NB4 (cell line): ENCODE measurements at regions not wholly inside any gene's neighbourhood (a gene's known extent, or its start where the extent isn't known, plus 50 kb on each side); places are given as distances from the start of the nearest gene placed in this dataset.
"Not testable (repeated sequence)": the region's sequence is repeated elsewhere in the genome, so short reads cannot be mapped to it uniquely, and the experiment has no call there.

Experiments
- DNase-seq: peaks from one replicate; pipeline ENCODE4 v3.0.0; 2010; ENCODE audit warnings: low read depth
- H3K4me3 ChIP-seq: one replicate; pipeline ENCODE4 v1.5.1; 2011; ENCODE audit warnings: mild to moderate bottlenecking, low read depth, low read length, moderate library complexity
- MYC ChIP-seq: IDR thresholded peaks from 2 replicates; pipeline ENCODE4 v1.6.1; 2011; ENCODE audit warnings: low read depth, low read length
- POLR2A ChIP-seq: IDR thresholded peaks from 2 replicates; pipeline ENCODE4 v1.6.1; 2011; ENCODE audit warnings: mild to moderate bottlenecking; ENCODE audit not compliant: insufficient read length; ENCODE audit errors: extremely low read depth
- TF ChIP-seq, protein P1 (sequence below): IDR thresholded peaks from 2 replicates; pipeline ENCODE4 v1.6.1; 2011; ENCODE audit warnings: low read depth, low read length
- TF ChIP-seq, protein P2 (sequence below): IDR thresholded peaks from one replicate; pipeline ENCODE4 v1.5.1; 2012; ENCODE audit warnings: low read depth, low read length

DNA sequence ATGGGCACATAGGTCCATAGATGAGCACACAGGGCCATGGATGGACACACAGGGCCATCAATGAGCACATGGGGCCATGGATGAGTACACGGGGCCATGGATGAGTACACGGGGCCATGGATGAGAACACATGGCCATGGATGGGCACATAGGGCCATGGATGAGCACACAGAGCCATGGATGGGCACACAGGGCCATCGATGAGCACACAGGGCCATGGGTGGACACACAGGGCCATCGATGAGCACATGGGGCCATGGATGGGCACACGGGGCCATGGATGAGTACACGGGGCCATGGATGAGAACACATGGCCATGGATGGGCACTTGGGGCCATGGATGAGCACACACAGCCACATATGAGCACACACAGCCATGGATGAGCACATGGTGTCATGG is 192.6 kb upstream of the HDAC4 start:
- no peak for DNase-seq
- TF ChIP-seq MYC (no peak), POLR2A (no peak)
- TF ChIP-seq, protein P1, sequence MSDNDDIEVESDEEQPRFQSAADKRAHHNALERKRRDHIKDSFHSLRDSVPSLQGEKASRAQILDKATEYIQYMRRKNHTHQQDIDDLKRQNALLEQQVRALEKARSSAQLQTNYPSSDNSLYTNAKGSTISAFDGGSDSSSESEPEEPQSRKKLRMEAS = no peak
- TF ChIP-seq, protein P2, sequence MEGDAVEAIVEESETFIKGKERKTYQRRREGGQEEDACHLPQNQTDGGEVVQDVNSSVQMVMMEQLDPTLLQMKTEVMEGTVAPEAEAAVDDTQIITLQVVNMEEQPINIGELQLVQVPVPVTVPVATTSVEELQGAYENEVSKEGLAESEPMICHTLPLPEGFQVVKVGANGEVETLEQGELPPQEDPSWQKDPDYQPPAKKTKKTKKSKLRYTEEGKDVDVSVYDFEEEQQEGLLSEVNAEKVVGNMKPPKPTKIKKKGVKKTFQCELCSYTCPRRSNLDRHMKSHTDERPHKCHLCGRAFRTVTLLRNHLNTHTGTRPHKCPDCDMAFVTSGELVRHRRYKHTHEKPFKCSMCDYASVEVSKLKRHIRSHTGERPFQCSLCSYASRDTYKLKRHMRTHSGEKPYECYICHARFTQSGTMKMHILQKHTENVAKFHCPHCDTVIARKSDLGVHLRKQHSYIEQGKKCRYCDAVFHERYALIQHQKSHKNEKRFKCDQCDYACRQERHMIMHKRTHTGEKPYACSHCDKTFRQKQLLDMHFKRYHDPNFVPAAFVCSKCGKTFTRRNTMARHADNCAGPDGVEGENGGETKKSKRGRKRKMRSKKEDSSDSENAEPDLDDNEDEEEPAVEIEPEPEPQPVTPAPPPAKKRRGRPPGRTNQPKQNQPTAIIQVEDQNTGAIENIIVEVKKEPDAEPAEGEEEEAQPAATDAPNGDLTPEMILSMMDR = no peak
- no peak overlapping the region for H3K4me3 ChIP-seq

DNA sequence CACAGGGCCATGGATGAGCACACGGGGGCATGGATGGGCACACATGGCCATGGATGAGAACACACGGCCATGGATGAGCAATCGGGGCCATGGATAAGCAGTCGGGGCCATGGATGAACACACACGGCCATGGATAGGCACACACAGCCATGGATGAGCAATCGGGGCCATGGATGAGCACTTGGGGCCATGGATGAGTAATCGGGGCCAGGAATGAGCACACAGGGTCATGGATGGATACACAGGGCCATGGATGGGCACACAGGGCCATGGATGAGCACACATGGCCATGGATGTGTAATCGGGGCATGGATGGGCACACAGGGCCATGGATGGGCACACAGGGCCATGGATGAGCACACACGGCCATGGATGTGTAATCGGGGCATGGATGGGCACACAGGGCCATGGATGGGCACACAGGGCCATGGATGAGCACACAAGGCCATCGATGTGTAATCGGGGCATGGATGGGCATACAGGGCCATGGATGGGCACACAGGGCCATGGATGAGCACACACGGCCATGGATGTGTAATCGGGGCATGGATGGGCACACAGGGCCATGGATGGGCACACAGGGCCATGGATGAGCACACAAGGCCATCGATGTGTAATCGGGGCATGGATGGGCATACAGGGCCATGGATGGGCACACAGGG is 191.9 kb upstream of the HDAC4 start:
- DNase-seq, H3K4me3 ChIP-seq: not testable (repeated sequence)

DNA sequence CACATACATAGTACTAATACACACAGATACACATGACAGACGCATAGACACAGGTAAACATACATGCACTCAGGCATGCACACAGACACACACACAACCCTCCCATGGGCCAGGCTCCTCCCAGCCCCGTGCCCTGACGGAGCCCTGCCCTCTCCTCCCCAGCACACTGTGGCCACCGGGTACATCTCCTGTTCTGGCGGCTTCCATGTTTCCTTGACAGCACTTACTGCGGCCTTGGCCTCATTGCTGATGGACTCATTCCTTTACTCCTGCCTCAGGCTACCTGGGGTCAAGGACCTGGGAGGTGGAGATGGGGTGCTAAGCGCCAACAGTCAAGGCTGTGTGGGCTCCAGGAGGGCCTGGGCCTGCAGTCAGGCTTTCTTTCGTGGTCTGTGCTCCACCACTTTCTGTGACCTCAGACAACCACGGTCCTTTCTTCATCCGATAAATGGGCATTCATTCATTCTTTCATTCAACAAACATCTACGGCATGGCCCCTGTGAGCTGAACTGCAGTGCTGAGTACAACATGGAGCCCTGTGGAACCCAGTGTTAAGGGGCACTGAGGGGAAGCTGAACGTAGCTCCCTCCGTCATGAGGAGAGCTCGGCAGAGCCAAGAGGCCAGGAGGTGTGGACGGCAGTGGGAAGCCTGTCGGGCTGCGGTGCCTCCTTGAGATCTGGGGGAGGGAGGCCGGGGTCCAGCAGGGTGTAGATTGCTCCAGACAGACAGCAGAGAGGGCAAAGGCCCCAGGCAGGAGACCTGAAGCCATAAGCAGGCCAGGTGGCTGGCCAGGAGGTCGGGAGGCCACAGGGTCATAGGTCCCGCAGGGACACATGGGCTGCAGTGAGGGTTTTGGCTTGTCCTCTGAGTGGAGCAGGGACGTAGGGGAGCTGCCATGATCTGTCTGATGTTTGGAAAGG is 190.4 kb upstream of the HDAC4 start:
- DNase-seq = no peak
- H3K4me3 ChIP-seq = no peak overlapping the region
- no peak for TF ChIP-seq POLR2A
- no peak for TF ChIP-seq MYC
- TF ChIP-seq, protein P2 = no peak
- TF ChIP-seq, protein P1 = no peak

DNA sequence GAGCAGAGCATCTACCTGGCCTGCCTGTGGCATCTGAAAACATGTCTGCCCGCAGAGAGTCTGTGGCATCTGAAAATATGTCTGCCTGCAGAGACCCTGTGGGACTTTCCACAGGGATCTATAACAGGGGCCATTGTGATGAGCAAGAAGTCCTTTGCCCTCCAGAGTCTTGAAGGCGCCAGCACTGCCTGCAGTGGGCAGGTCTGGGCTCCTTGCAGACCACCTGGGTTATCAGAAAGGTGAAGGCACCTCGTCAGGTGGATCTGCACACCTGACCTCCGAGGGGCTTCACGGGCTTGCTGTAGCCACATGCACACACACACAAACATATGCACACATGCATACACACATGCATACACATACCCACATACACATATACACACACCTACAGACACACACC is 189.5 kb upstream of the HDAC4 start:
- no peak overlapping the region for H3K4me3 ChIP-seq

DNA sequence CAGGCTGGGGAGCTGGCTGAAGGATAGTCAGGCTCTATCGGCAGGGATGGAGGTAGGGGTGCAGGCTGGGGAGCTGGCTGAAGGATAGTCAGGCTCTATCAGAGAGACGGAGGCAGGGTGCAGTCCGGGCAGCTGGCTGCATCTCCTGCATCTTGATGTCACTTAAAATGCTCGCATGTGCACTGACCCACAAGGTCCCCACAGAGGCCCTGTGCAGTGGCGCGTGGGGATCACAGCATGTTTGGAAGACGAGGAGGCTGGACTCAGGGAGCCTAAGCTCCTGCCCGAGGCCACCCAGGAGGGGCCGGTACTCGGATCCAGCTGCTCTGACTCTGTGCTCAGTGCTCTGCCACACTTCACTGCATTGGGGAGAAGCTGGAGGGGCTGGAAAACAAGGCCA is 189.0 kb upstream of the HDAC4 start:
- no peak overlapping the region for H3K4me3 ChIP-seq

More for the DNA sequence above, 189.5 kb upstream of the HDAC4 start:
- TF ChIP-seq MYC (no peak), POLR2A (no peak)
- TF ChIP-seq, protein P1 = no peak
- TF ChIP-seq, protein P2 = no peak
- DNase-seq = no peak

More for the DNA sequence above, 189.0 kb upstream of the HDAC4 start:
- TF ChIP-seq, protein P1 = no peak
- TF ChIP-seq POLR2A (no peak), MYC (no peak)
- TF ChIP-seq, protein P2 = no peak
- no peak for DNase-seq
